ENCODE measurements at regions not wholly inside any gene's neighbourhood (a gene's known extent, or its start where the extent isn't known, plus 50 kb on each side); places are given as distances from the start of the nearest gene placed in this dataset.

DNA sequence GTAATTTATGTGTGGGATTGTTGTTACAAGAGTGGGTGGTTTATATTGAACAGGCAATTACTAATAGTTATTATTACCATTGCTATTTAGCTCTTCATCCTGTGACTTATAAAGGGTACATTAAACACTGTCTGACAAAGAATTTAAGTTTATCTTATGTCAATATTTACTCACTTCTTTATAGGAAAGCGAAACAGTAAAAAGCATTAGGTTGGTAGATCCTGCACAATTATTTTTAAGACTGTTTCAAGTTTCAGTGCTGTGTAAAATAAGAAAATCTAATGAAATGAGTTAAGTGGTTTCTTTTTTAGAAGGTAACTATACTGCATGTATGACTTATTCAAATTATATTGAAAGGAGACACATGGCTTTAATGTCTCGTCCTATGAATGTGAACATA, 135.8 kb upstream of the MAP3K7 start:
- no peak for DNase-seq

DNA sequence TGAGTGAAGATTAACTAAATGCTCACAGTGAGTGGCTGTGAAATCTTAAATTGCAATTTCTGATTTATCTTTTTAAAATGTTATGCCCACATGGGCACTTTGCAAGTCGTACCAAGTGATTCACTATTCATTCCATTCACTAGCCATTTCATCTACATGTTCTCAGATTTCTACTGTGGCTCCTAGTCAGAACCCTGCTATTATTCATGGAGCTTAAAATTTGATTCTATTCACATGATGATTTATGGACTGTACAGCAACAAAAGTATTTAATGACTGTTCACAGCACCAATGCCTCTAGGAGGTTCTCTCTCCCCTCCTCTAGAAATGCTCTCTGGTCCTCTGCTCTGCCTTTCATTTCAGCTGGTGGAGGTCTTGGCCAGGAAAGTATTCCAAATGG, 133.5 kb upstream of the MAP3K7 start:
- no peak for DNase-seq

DNA sequence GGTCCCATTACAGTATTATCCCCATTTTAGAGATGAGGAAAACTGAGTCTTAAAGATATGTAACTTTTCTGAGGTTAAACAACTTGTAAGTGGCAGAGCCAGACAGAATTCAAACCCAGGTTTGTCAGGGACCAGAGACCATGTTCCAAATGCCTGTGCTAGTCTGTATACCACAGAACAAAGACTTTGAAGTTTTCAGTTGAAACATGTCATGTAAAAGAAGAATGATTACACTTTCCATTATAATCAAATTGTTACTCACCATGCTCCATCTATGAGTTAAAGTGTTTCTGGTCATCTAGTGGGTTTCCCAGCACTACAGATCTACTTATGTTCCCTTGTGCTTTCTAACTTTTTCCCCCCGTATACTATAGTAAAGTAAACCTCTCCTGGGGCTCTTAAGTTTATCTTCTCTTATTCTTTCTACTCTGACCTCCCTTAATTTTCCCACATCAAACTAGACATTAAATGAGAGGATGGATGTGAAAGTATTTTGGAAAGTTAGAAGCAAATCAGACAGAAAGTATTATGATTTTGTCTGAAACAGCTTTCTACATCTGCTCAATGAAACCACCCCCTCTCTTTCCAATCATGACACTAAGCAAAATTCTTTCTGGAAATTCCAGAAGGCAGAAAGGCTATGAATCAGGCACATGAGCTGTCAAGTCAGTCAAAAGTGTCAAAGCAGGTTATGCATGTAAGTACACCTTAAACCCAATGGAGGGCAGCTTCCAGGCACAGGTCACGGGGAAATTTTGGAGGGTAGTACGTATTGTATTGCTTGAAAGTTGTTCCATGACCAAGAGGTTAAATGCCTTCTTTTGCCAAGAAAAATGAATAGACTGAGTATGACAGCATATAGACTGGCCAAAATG, 132.7 kb upstream of the MAP3K7 start:
- no peak for DNase-seq

DNA sequence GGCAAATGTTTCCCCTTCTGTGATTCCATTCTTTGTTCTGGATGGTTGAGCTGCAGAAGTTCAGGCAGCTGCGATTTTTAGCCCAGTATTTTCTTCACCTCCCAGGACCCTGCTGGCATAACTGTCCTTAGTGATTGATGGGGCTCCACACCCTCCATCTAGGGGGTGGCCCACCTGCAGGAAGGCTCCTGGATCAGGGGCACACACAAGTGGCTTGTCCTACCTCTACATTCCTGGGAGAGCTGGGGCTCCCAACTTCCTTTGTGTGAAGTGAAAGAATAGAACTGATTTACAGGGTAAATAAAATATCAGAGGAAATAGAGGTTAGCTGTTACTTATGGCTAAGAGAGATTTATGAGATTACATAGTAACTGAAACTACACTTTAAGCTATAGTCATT, 129.5 kb upstream of the MAP3K7 start:
- no peak for DNase-seq

DNA sequence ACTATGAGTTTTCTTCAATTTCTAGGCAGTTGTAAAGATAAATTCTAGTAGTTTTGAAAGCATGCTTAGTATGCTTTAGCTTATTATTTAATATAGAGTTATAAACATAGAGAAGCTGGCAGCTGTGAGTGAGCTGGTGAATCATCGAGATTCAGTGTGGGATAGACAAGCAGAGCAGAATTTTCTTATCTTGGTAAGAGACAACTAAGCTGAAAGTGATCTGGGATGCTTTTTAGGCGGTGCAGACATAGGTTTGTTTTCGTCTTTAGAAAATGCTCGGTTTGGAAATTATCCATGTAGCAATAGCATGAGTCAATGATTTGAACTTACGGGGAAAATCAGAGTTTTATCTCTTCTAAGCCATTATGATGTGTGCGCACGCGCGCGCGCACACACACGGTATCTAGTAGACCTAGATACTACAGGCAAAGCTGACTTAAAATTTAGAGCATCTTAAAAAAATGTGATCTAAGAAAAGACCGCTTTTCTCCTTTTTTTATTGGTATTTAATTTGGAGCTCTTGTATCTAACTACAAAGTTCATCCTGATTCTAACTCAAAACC, 128.3 kb upstream of the MAP3K7 start:
- DNase-seq = no peak

DNA sequence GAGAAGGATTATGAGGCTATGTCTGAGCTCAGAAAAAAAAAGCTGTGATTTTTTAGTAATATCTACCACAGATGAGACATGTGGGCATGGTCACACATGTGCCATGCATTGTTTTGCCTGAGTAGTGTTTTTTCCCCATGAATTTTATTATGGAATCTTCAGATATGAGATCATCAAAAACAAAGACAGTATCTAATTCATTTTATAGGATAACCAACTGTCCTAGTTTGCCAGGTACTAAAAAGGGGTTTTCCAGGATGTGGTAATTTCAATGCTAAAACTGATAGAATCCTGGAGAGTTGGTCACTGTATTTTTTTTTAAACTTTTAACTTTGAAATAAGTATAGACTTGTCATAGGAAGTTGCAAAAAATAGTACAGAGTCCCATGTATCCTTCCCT, 127.4 kb upstream of the MAP3K7 start:
- DNase-seq = no peak

DNA sequence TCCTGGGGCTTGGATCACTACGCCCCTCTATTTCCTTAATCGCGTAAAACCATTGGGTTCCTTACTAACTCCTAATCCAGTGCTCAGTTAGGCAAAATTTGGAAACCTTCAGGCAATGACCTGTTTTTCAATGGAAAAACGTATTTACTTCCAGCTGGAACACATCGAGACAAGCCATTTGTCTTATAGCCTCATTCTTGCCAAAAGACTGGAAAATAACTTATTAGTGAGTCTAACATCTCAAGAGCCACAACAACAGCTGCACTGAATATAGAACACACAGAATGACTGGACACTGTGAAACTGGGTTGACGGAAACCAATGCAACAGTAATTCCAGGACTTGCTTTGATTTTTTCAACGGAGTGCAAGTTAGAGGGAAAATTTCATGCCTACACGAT, 125.2 kb upstream of the MAP3K7 start:
- no peak for DNase-seq

DNA sequence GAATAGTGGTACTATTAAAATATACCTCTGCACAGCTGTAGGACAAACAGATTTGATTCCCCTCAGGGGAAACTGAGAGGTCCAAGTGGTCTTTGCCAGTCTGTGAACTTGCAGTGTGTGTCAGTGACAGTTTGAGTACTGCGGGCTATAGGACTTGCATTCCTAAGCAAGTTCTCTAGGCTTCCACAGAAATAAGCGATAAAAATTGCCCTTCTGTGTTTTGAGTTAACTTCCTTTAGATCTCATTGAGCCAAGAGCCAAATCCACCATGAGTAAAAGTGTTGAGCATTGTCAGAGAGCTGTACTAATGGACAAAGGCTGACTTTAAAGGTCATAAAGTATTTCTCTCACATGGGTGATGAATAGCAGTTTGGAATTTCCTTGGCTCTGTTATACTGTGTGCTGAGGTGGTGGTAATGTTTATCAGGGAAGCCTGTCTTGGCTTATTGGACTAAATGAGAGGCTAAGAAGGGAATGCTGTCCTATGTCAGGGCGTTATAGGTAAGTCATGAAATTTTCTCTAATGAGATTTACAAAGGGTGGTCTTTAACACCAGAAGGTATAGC, 122.6 kb upstream of the MAP3K7 start:
- no peak for DNase-seq

DNA sequence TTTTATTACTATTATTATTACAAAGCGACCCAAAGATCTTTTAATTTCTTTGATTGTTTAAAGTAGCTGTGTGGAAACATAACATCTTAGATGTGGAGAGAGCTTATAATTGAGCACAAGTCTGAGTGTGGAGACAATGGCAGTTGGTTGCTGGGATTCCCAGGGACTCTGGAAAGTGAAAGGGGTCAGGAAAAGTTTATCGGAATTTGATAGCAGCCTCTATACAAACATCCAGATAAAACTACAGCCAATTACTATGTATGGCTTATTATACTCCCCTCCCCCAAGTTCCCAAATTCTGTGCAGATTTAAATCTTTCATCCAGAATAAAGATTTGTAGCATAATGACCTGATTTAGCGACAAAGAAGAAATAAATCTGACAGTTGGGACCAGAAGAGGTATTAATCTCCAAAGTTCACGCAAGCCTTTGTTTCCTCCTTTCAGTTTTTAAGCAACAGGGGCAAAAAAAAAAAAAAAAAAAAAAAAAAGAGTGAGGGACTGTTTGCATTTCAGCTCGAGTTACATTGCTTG, 121.4 kb upstream of the MAP3K7 start:
- DNase-seq = no peak

DNA sequence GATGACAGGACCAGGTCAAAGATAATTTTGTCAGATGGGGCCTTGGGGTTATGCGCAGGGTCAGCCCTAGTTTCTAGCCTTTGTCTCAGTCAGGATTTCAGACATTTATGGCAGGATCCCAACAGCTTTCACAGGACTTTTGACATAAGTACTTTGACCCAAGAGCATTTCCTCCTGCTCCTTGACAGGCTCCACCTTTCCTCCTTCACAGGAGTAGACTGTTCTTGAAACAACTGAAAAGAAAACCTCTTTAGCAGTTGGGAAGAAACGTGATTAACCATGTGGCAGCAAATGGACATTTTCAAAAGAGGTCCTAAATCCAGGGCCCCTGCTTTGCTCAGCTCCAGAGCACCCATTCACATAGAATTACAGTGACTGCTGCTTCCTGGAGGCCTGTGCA, 120.4 kb upstream of the MAP3K7 start:
- no peak for DNase-seq

DNA sequence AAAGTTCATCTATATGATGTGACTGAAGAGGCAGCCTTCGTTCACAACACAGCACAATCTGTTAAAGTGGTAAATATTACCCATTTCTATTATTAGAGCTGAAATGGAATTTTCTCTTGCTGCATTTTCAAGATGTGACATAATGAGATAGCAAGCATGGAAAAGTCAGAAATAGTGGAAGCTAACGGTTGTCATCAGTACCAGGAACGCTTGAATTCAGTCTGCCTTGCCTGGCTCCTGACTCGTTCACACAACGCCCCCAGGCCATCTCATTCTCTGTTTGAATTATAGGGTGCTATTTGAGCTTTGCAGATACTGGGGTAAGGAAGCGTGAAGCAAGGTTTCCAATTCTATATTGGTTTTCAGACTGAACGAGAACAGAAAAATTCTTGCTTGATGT, 116.5 kb upstream of the MAP3K7 start:
- DNase-seq = no peak

DNA sequence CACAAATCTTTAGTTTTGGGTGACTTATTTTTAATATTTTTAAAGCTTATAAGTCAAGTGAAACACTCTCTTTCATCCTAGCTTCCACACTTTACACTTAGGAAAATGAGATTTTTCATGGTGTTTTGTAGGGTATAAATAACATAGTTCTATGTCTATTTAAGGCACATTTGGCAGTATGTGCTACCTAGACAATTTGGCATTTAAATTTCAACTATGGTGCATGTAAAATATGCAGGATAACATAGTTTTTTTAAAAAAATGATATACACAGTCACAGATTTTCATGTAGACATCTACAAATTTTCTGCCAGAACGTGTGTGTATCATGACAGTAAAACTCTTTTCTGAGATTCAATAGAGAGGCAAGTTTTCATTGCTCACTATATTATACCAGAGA, 115.1 kb upstream of the MAP3K7 start:
- DNase-seq = no peak

DNA sequence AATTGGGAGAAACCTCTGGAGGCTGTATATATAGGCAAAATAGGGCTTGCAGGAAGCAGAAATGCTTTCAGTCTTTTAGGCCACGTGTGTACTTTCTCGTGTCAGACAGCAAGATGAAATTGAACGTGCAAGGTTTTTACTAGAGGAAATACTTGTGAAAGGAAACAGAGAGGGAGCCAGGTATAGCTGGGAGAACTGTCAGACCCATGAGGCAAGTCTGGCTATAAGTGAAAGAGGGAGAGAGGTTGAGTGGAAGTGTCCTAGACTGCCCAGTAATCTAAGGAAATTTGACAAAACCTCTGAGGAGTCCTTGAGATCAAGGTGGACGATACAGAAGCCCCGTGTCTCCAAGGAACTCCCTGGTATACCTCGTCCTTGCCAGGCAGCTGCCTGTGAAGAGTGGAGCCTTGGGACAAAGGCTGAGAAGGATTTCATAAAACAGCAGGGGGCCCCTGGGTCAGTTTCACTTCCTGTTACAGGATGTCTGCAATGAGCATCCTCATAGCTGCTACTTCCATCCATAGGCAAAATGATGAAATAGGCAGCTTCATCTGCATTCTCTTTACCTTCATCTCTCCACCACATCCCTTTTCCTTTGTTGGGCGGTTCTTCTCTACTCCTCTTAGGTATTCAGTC, 114.4 kb upstream of the MAP3K7 start:
- DNase-seq = peak in 1 of 5 experiments; percentile 8

DNA sequence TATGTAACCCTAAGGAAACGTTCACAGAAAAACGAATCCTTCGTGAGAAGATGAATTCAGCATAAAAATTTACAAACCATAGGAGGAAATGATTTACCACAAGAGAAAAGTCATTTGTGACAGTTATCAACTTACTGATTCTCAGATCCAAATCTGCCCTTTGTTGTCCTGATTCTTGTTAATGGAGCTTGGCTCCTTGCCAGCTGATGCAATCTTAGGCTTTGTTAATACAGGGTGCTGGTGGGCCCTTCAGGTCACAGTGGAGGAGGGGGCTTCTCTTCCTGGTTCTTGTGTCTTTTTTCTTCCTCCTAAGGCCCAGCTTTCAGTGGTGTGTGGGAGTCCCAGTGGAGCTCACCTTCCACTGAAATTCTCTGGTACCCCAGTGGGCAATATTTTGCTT, 108.4 kb upstream of the MAP3K7 start:
- peak in 1 of 5 experiments; percentile 58 for DNase-seq

DNA sequence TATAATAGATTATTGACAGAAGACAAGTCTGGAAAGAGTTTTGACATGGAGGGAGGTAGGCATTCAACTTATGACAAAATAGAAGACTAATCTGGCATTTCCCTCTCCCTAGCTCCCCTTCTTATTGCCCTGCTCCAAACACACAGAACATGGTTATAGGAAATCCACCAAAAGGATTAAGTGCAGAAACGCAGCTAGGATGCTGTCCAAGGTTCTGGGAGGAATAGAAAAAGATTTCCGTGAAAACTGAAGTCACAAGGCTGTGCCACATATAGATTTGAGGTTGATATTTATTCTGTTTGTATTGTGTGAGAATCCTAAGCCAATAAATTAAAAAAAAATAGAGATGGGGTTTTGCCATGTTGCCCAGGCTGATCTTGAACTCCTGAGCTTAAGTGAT, 107.9 kb upstream of the MAP3K7 start:
- DNase-seq = no peak

DNA sequence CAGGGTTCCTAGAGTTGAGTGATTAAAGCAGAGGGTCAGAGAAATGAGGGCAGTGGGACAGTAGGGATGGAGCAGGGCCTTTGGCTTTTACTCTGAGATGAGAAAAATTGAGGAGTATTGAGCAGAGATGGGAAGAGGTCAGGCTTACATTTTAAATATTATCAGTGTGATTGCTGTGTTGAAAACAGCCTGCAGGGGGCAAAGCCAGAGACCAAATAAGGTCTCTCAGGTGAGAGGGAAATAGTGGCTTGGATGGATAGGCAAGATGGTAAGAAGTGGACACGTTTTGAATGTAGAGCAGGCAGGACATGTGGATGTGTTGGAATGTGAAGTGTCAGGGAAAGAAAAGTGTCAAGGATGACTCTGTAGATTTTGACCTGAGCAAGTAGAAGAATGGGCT, 105.0 kb upstream of the MAP3K7 start:
- DNase-seq = no peak

DNA sequence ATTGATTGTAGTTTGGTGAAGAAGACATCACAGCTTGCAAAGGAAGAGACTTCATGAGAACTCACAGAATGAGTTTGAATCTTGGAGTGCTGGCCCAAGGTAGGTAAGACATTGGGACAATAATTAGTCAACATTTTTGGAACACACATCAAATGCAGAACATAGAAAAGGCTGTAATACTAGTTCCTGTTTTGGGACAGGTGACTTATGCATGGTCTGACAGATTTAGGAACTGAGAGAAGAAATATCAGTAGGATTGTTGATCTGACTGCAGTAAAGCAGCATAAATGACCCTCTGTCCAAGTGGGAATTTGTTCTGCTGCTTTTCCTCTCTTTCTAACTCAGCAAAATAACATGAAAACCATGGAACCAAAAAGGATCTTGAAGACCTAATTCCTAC, 102.3 kb upstream of the MAP3K7 start:
- no peak for DNase-seq

DNA sequence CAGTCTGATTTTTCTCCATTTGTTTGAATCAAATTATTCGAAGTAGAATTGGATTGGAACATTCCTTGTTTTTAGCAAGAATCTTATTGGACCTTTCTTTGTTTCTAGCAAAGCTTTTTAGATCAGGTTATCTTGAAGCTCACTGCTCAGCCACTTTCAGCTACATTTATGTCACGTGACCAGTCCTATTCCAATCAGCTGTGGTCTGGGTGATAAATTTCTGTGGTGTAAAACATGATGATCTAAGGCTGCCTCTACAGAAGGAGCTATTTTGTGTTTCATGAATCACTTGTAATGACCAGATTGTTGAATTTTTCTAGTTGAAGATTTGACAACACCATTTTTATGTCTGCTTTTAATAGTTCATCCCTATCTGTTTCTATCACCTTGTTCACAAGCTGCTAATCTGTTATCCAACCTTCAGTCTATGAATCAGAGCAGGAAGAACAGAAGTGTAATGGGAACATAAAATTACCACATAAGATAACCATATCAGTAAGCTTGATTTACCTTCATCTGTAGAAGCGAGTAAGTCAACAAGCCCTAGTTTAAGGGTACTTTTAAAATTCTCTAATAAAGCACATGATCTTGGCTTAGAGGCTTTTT, 101.0 kb upstream of the MAP3K7 start:
- no peak for DNase-seq

DNA sequence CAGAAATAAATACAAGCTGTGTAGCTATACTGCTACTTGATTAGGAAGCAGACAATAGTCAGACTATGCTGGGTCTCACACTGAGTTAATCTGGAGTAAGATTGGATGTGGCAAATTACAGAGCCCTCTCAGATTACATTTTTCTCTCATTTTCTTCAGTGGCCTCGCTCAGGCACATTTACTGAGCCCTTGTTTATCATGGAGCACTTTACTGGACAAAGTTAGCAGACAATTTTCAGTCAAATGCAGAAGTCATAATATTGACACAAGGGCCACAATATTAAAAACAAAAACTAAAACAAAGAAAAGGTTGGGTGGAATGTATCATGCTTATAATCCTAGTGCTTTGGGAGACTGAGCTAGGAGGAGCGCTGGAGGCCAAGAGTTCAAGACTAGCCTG, 95.0 kb upstream of the MAP3K7 start:
- no peak for DNase-seq

DNA sequence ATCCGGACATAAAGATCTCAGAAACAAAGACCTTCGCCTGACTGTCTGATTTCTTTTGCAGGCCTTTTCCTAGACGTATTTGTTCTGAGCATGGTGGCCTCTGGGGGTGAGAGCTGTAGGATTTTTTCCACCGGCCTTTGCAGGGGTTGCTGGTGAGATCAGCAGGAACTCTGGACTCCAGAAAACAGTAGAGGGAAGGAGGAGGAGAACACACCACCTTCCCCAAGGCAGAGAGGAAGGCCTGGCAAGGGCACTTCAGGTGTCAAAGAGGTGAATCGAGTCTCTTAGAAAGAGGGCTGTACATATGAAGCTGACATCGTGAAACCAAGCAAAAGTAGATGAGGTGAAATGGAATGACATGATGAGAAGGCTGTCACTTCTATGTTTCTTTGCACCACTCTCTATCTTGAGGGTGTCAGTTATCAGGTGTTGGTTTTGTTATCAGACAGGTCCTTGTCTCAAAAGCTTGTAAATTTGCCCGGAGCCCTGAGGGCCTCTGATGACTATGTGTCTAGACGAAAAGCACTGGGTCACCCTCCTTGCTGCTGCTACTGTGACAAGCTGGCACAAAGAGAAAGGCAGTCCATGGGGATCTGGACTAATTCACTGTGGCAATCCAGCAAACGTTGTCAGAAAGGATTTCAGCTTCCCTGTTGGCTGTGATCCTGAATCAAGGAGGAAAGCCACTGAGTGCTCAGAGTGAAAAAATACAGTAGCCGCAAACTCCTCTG, 91.3 kb upstream of the MAP3K7 start:
- DNase-seq = no peak

DNA sequence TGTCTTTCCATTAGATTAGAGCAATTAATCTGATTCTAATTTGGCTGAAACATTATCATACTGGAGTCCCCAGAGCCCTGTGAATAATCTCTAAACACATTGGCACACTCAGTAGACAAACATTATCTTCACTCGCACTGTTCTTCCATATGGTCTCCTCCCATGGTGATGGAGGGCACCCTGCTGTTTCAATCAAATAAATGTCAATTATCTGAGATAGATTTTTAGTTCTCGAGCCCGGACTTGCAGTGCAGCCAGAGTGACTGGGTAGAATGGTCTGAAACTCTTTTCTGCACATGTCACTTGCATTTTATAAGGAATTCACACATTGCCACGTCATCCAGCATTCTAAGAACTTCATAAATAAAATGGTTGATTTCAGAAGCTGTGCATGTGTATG, 90.6 kb upstream of the MAP3K7 start:
- DNase-seq = no peak

DNA sequence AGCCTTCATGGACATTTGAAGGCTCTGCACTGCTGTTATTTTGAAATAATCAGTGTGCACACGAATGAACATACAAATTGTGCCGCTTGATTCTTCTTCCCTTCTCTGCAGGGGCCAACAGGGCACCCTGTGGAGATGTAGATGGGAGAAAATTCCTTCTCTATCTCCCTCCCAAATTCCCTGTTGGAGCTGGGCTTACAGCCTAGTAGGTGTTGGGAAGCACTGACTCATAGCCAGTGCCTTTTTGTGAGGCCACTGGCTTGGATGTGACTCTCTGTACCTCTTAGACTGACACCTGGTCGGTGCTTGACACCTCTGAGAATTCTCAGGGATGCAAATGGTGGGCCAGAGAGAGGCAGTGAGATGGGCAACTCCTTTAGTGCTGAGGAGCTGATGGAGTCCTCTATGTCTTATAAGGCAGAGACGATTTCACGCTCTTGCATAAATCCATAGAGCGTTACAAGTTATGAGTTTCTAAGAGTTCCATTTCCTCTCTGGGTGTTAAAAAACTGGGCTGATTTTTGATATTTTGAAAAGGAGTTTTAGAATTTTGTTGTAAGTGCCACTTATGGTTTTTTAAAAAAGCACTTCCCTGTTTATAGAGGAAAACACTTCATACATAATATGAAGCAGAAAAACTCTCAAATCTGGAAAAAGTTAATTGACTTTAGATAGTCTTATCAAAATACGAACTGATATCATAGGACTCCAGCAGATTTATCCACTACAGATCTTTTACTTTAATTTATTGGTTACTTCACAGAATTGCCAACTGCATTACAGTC, 89.8 kb upstream of the MAP3K7 start:
- DNase-seq = no peak
